SH-SY5Y (cell line): ENCODE measurements at regions not wholly inside any gene's neighbourhood (a gene's known extent, or its start where the extent isn't known, plus 50 kb on each side); places are given as distances from the start of the nearest gene placed in this dataset.

Source experiments
- GATA2 ChIP-seq: IDR thresholded peaks from 2 replicates; pipeline ENCODE4 v1.6.1; 2011; ENCODE audit warnings: mild to moderate bottlenecking, low read depth, low read length
- GATA3 ChIP-seq: IDR thresholded peaks from 2 replicates; pipeline ENCODE4 v1.6.1; 2011; ENCODE audit warnings: low read depth, mild to moderate bottlenecking, low read length, moderate library complexity

- TF ChIP-seq GATA2 (no peak), GATA3 (no peak)
Observed at GRCh38 chr12:74319886-74320285, 217.7 kb upstream of the ATXN7L3B start.
